GDM1 (cell line): ENCODE measurements at regions not wholly inside any gene's neighbourhood (a gene's known extent, or its start where the extent isn't known, plus 50 kb on each side); places are given as distances from the start of the nearest gene placed in this dataset.

Experiments
- DNase-seq: peaks from one replicate; lab custom pipeline; 2025; lab: John Stamatoyannopoulos, UW

- DNase-seq: no peak
Observed at GRCh38 chr9:126017758-126018157, 270.6 kb downstream of the PBX3 start.

GRCh38 chr9:126020836-126021235 lies 273.7 kb downstream of the PBX3 start:
- no peak for DNase-seq

GRCh38 chr9:126023962-126024361 lies 276.8 kb downstream of the PBX3 start:
- no peak for DNase-seq

GRCh38 chr9:126024581-126025230 lies 277.5 kb downstream of the PBX3 start:
- DNase-seq: no peak

GRCh38 chr9:126025991-126026390 lies 278.8 kb downstream of the PBX3 start:
- no peak for DNase-seq

- no peak for DNase-seq
Observed at GRCh38 chr9:126027566-126027965, 280.4 kb downstream of the PBX3 start.

- no peak for DNase-seq
Observed at GRCh38 chr9:126028746-126029145, 281.6 kb downstream of the PBX3 start.

- no peak for DNase-seq
Observed at GRCh38 chr9:126030716-126031115, 283.5 kb downstream of the PBX3 start.

- no peak for DNase-seq
Observed at GRCh38 chr9:126031116-126031515, 283.9 kb downstream of the PBX3 start.

- no peak for DNase-seq
Observed at GRCh38 chr9:126032135-126032534, 285.0 kb downstream of the PBX3 start.

- DNase-seq: no peak
Observed at GRCh38 chr9:126033318-126033717, 286.1 kb downstream of the PBX3 start.

GRCh38 chr9:126033956-126034355 lies 286.8 kb downstream of the PBX3 start:
- no peak for DNase-seq

GRCh38 chr9:126036881-126037291 lies 289.7 kb downstream of the PBX3 start:
- DNase-seq: no peak

- DNase-seq: no peak
Observed at GRCh38 chr9:126038790-126039189, 287.8 kb upstream of the MVB12B start.

- DNase-seq: no peak
Observed at GRCh38 chr9:126043681-126044080, 282.9 kb upstream of the MVB12B start.

GRCh38 chr9:126049088-126049487 lies 277.5 kb upstream of the MVB12B start:
- DNase-seq: no peak

GRCh38 chr9:126049896-126050604 lies 276.6 kb upstream of the MVB12B start:
- no peak for DNase-seq

GRCh38 chr9:126050605-126050990 lies 276.0 kb upstream of the MVB12B start:
- no peak for DNase-seq

- no peak for DNase-seq
Observed at GRCh38 chr9:126051446-126052130, 275.0 kb upstream of the MVB12B start.

GRCh38 chr9:126052791-126053190 lies 273.8 kb upstream of the MVB12B start:
- no peak for DNase-seq

GRCh38 chr9:126053913-126054312 lies 272.7 kb upstream of the MVB12B start:
- DNase-seq: no peak

GRCh38 chr9:126055381-126055985 lies 271.1 kb upstream of the MVB12B start:
- no peak for DNase-seq
